ENCODE measurements at regions not wholly inside any gene's neighbourhood (a gene's known extent, or its start where the extent isn't known, plus 50 kb on each side); places are given as distances from the start of the nearest gene placed in this dataset.

GRCh38 chr2:155907211-155907610 lies 425.3 kb downstream of the NR4A2 start:
- ChIA-PET POLR2A (ENCODE audit: partially characterized antibody) (interaction anchor here (1.1 kb wide), 1 partner anchor 52 kb away, joined by 4 read pairs; no protein-coding TSS in a partner anchor), CTCF (ENCODE audit: partially characterized antibody) (interaction anchor here (0.7 to 1.0 kb wide), 2 partner anchors 222 to 428 kb away, joined by 3 to 6 read pairs; no protein-coding TSS in a partner anchor)
- Histone ChIP-seq H2BK20ac (ENCODE audit: low read length) (no peak overlapping the region), H3K27ac (ENCODE audit: low read depth, low read length) (no peak overlapping the region), H3K23ac (ENCODE audit: insufficient read length) (no peak overlapping the region), H4K5ac (ENCODE audit: insufficient read length, low read depth, low read length) (no peak overlapping the region), H3K23me2 (ENCODE audit: low read depth, low read length) (no peaks in the 10 kb centered on the region), H4K20me1 (replicated peaks in 1 of 2; ENCODE audit: control insufficient read depth in 1 of 2, insufficient read depth in 2 of 2, low read length in 2 of 2) (no peaks in the 10 kb centered on the region), H2BK120ac (replicated peaks; ENCODE audit: low read depth, low read length) (no peak overlapping the region), H2BK15ac (ENCODE audit: low read length) (no peak overlapping the region), H3K14ac (ENCODE audit: insufficient read length) (no peak overlapping the region), H3K9ac (replicated peaks in 1 of 4; ENCODE audit: extremely low read depth in 1 of 4, low read depth in 3 of 4, low read length in 3 of 4) (no peak overlapping the region), H4K8ac (ENCODE audit: extremely low read depth, insufficient read depth, low read length) (no peak overlapping the region), H3K79me1 (ENCODE audit: low read depth, low read length) (no peaks in the 10 kb centered on the region), H2AFZ (ENCODE audit: low read length) (no peak overlapping the region), H2BK5ac (ENCODE audit: low read depth, low read length) (no peak overlapping the region), H3K4ac (replicated peaks; ENCODE audit: insufficient read length, low read depth, low read length) (no peak overlapping the region), H3K9me3 (ENCODE audit: insufficient read depth in 2 of 2, low read depth in 1 of 2, low read length in 1 of 2) (no peaks in the 10 kb centered on the region), H2BK12ac (ENCODE audit: low read depth, low read length) (no peak overlapping the region), H2AK5ac (ENCODE audit: low read depth, low read length) (no peak overlapping the region), H3K4me3 (ENCODE audit: extremely low read depth in 1 of 4, insufficient read depth in 2 of 4, low read depth in 3 of 4, low read length in 4 of 4) (no peak overlapping the region), H3K36me3 (ENCODE audit: control insufficient read depth in 2 of 4, insufficient read depth in 4 of 4, low read length in 3 of 4) (no peaks in the 10 kb centered on the region), H3K4me2 (ENCODE audit: insufficient read depth in 1 of 2, low read depth in 2 of 2, low read length in 2 of 2) (no peak overlapping the region), H3K56ac (replicated peaks; ENCODE audit: insufficient read length, low read depth, low read length) (no peak overlapping the region), H3K79me2 (ENCODE audit: control insufficient read depth in 1 of 2, insufficient read depth in 2 of 2, low read length in 2 of 2) (no peaks in the 10 kb centered on the region), H3K27me3 (replicated peaks in 1 of 4; ENCODE audit: control insufficient read depth in 3 of 4, extremely low read depth in 1 of 4, insufficient read depth in 3 of 4, low read length in 3 of 4) (no peaks in the 10 kb centered on the region), H3K18ac (ENCODE audit: extremely low read depth, low read length) (no peak overlapping the region), H3K4me1 (replicated peaks in 1 of 4; ENCODE audit: control insufficient read depth in 3 of 4, insufficient read depth in 4 of 4, low read length in 3 of 4) (peaks cover 0 to 11% (median 2%) of the 10 kb centered on the region in 4 experiments; a peak in 3 of 7 replicates), H4K91ac (replicated peaks; ENCODE audit: insufficient read length, low read length) (no peak overlapping the region)
- WGBS, 2 experiments (ENCODE audit: extremely low coverage in 1 of 2, insufficient coverage in 1 of 2, insufficient read length in 1 of 2, insufficient replicate concordance in 2 of 2, low coverage in 1 of 2, low lambda C conversion rate in 2 of 2, missing lambda C conversion rate in 1 of 2), result 94% methylated on average over 3 of the region's 3 CpGs; no CpG with 5 or more reads in 1 of the 2 experiments
- TF ChIP-seq POLR2AphosphoS5 (IDR thresholded peaks at IDR 0.05; ENCODE audit: low read depth, low read length), result no peak
- no peak for TF ChIP-seq ATF2 (IDR thresholded peaks at IDR 0.05; ENCODE audit: low read length)
- no peak for TF ChIP-seq TAF1 (IDR thresholded peaks at IDR 0.05; ENCODE audit: low read depth, low read length)
- FAIRE-seq (no peak), DNase-seq (ENCODE audit: low read depth in 1 of 2, low spot score in 2 of 2) (no peak)

Data from H1 (cell line).